AG04449 (cell line): ENCODE measurements at regions not wholly inside any gene's neighbourhood (a gene's known extent, or its start where the extent isn't known, plus 50 kb on each side); places are given as distances from the start of the nearest gene placed in this dataset.

Source experiments
- CTCF ChIA-PET: fragments of 350-600 bp; formaldehyde crosslinking; extraction: SDS; loops from one replicate; lab custom pipeline; 2021; ENCODE audit warnings: antibody characterized with exemption; lab: Yijun Ruan, JAX
- POLR2A ChIA-PET: fragments of 400-600, 350-600 bp; formaldehyde crosslinking; extraction: SDS; loops from one replicate; lab custom pipeline; 2020; ENCODE audit warnings: antibody characterized with exemption, inconsistent platforms; lab: Yijun Ruan, JAX
- DNase-seq: peaks from one replicate; pipeline ENCODE4 v3.0.0-alpha.2; 2010; ENCODE audit warnings: low read depth, low spot score
- H3K4me3 ChIP-seq: 2 replicates; pipeline ENCODE4 v1.5.1; 2011; ENCODE audit warnings: low read depth, mild to moderate bottlenecking, control low read depth, low read length
- TF ChIP-seq, protein P1 (sequence below): IDR thresholded peaks from one replicate; pipeline ENCODE4 v1.5.1; 2011; ENCODE audit warnings: mild to moderate bottlenecking, moderate library complexity, low read length, control low read depth, inconsistent platforms; ENCODE audit not compliant: insufficient read depth; ENCODE audit errors: missing control alignments

DNA sequence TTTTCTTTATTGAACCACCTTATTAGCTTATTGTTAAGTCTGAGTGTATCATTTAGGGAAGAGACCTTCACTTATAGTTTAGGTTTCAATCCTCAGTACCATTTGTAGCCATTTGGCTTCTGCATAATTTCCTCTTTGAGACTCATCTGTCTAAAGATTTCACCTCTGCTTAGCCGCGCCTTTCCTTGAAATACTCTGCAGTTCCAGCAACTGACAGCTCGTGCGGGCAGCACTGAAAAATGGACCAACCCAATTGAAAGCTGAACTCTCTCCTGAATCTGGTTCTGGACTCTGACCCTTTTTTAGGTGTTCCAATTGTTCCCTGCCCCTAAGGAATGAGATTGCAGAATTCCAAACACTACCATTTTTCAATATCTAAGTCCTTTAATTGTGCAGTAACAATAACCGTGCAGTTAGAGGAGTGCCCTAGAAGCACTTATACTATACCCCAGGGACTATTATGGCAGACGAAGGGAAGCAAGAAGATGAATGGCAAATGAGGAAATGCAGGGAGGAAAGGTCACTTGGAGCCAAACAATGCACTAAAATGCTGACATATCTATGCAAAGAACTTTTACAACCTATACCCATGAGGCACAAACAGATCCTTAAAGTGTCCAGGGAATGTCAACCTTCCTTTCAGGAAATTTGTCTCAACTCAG, 50.1 kb upstream of the PDE4D start:
- POLR2A ChIA-PET = no interaction called here
- TF ChIP-seq, protein P1, sequence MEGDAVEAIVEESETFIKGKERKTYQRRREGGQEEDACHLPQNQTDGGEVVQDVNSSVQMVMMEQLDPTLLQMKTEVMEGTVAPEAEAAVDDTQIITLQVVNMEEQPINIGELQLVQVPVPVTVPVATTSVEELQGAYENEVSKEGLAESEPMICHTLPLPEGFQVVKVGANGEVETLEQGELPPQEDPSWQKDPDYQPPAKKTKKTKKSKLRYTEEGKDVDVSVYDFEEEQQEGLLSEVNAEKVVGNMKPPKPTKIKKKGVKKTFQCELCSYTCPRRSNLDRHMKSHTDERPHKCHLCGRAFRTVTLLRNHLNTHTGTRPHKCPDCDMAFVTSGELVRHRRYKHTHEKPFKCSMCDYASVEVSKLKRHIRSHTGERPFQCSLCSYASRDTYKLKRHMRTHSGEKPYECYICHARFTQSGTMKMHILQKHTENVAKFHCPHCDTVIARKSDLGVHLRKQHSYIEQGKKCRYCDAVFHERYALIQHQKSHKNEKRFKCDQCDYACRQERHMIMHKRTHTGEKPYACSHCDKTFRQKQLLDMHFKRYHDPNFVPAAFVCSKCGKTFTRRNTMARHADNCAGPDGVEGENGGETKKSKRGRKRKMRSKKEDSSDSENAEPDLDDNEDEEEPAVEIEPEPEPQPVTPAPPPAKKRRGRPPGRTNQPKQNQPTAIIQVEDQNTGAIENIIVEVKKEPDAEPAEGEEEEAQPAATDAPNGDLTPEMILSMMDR = no peak
- no peak for DNase-seq
- H3K4me3 ChIP-seq = no peak overlapping the region
- CTCF ChIA-PET = interaction anchor here (0.7 kb wide), 1 partner anchor 11 kb away, joined by 3 read pairs; no protein-coding TSS in a partner anchor
